Adrenal gland (tissue), 9 donors: ENCODE measurements at regions not wholly inside any gene's neighbourhood (a gene's known extent, or its start where the extent isn't known, plus 50 kb on each side); places are given as distances from the start of the nearest gene placed in this dataset.

Experiments
- DNase-seq, 7 donors: peaks; one replicate each; pipeline ENCODE4 v3.0.0-alpha.2; 2019 to 2020
- H3K27ac ChIP-seq, 5 donors: fragments of 200-600 bp; sonication (generic) in 4 of 5; 1 replicate in 3 of 5; 2 replicates in 2 of 5; pipeline versions ENCODE4 v1.5.1 to v1.8.0; 2016 to 2020; ENCODE audit warnings: mild to moderate bottlenecking in 1 of 5
- H3K27me3 ChIP-seq: fragments of 200-600 bp; 2 replicates; pipeline ENCODE4 v1.8.0; 2021
- H3K36me3 ChIP-seq, 2 donors: fragments of 200-600 bp; replicated peaks in 1 of 2; 1 replicate in 1 of 2; 2 replicates in 1 of 2; pipeline versions ENCODE4 v1.5.1 to v1.8.0; 2018 to 2022
- H3K4me1 ChIP-seq, 2 donors: fragments of 200-600 bp; replicated peaks in 1 of 2; 1 replicate in 1 of 2; 2 replicates in 1 of 2; pipeline versions ENCODE4 v1.5.1 to v1.8.0; 2018 to 2021
- H3K4me3 ChIP-seq, 4 donors: fragments of 200-600 bp; sonication (generic) in 3 of 4; one replicate each; pipeline ENCODE4 v1.5.1; 2016 to 2018
- H3K9me3 ChIP-seq, 3 donors: fragments of 200-600 bp; sonication (generic) in 1 of 3; replicated peaks in 1 of 3; 1 replicate in 2 of 3; 2 replicates in 1 of 3; pipeline versions ENCODE4 v1.5.1 to v1.8.0; 2016 to 2021
- CTCF ChIP-seq, 6 experiments: fragments of 450-650 bp in 4 of 6; fragments of 200-600 bp in 2 of 6; sonication (generic) in 1 of 6; IDR thresholded peaks; 1 replicate in 5 of 6; 2 replicates in 1 of 6; pipeline versions ENCODE4 v1.5.1 to v1.8.0; 2016 to 2021; ENCODE audit warnings: antibody characterized with exemption in 6 of 6, mild to moderate bottlenecking in 2 of 6, moderate library complexity in 1 of 6
- POLR2A ChIP-seq, 2 donors: fragments of 450-650 bp; IDR thresholded peaks; one replicate each; pipeline ENCODE4 v1.6.1; 2017; ENCODE audit warnings: antibody characterized with exemption in 2 of 2, mild to moderate bottlenecking in 2 of 2, moderate library complexity in 1 of 2
- WGBS, 4 donors: extraction: QIAGEN DNeasy Blood & Tissue Kit in 2 of 4; methylation state at CpG; one replicate each; pipeline versions ENCODE4 v1.1.5 to v1.1.7; 2013 to 2017; 5-methylcytosine and 5-hydroxymethylcytosine counted together
- intact Hi-C, 2 donors: fragments of 100-400 bp; cut with DNase I; formaldehyde crosslinking; loops; one replicate each; pipeline versions ENCODE4 v1.14.1 to v1.15.0; 2022 to 2023
- donor health status: healthy with polysubstance abuse.
- donor health status: Bipolar disorder and iron deficiency.
- donor health status: DM: yes; HTN: yes; CAD: no.
- donor health status: DM: no; HTN: no; CAD: no.
- donor health status: DM: no; HTN: no; CAD: no.

DNA sequence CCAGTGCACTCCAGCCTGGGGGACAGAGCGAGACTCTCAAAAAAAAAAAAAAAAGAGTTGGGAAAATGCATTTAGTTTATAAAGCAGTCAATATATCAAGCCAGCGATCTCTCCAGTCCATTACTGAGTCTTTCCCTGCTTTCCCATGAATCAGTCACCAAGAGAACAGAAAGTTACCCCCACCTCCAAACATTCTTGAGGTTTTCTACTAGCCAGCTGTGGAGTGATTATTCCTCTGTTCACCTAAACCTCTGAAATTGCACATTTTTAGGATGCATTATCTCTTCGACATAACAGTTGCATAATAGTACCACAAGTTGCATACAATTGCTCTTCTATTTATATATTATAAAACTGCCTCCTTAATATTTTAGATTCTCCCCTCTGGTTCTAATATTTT, 134.8 kb upstream of the DIO3 start:
- Histone ChIP-seq H3K4me1 (no peaks in the 10 kb centered on the region), H3K9me3 (no peaks in the 10 kb centered on the region), H3K27me3 (no peaks in the 10 kb centered on the region), H3K4me3 (no peak overlapping the region), H3K27ac (no peak overlapping the region), H3K36me3 (no peaks in the 10 kb centered on the region)
- no peak for DNase-seq
- WGBS, 4 donors = 80 to 91% (median 86%) methylated on average over 3 of the region's 3 CpGs
- TF ChIP-seq POLR2A (IDR thresholded peaks at IDR 0.05) = no peak
- TF ChIP-seq CTCF (IDR thresholded peaks at IDR 0.05) = no peak
- intact Hi-C loops = no loop called here

DNA sequence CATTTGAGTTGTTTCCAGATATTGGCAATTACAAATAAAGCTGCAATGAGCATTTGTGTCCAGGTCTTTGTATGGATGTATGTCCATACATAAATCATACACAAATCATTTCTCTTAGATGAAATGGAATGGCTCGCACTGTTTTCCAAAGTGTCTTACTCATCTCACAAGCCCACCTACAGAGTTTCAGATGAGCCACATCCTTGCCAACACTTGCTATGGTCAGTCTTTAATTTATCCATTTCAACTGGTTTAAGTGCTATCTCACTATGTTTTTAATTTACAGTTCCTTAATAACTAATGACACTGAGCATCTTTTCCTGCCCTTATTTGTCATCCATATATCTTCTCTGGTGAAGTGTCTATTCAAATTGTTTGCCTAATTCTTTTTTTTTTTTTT, 132.9 kb upstream of the DIO3 start:
- Histone ChIP-seq H3K36me3 (no peaks in the 10 kb centered on the region), H3K27ac (no peak overlapping the region), H3K9me3 (no peaks in the 10 kb centered on the region), H3K4me3 (no peak overlapping the region), H3K4me1 (no peaks in the 10 kb centered on the region), H3K27me3 (peaks cover 4% of the 10 kb centered on the region)
- intact Hi-C loops = no loop called here
- 83 to 92% (median 87%) methylated on average over 1 of the region's 1 CpG for WGBS, 4 donors
- DNase-seq = no peak
- TF ChIP-seq CTCF (IDR thresholded peaks at IDR 0.05) = no peak
- TF ChIP-seq POLR2A (IDR thresholded peaks at IDR 0.05) = no peak

DNA sequence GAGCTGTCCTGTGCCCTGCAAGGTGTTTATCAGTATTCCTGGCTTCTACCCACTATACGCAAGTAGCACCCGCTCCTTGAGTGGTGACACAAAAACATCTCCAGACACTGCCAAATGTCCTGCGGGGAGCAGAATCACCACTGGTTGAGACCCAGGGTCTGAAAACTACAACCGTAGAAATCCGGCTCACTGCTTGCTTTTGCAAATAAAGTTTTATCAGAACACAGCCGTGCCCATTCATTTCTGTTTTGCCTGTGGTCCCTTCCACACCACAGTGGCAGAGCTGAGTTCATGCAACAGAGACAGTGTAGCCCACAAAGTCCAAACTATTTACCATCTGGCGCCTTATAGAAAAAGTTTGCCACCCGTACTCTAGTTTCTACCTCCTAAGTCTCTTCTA, 125.7 kb upstream of the DIO3 start:
- no peaks in the 10 kb centered on the region for H3K36me3 ChIP-seq
- H3K4me1 ChIP-seq = no peaks in the 10 kb centered on the region
- WGBS, 4 donors = 88 to 94% (median 90%) methylated on average over 8 of the region's 8 CpGs
- intact Hi-C loops = no loop called here
- TF ChIP-seq CTCF (IDR thresholded peaks at IDR 0.05) (no peak), POLR2A (IDR thresholded peaks at IDR 0.05) (no peak)
- H3K27ac ChIP-seq = no peak overlapping the region
- H3K4me3 ChIP-seq = no peak overlapping the region
- no peaks in the 10 kb centered on the region for H3K9me3 ChIP-seq
- DNase-seq = no peak
- H3K27me3 ChIP-seq = peaks cover 4% of the 10 kb centered on the region

DNA sequence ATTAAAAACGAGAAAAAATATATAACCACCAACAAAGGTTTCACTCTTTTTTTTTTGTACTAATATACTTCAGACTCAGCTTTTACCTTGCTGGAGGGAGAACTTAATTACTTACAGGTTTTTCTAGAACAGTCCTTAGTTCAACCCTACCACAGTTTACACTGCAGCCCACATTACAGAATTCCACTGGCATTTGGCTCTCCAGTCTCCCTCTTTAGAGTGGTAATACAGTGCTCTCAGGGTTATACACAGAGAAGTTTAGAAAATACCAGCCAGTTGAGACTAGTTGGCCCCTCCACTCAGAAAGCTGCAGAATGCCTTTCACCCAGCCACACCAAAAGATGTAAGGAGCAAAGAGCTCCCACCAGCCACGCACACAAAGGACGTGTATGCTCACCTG, 122.3 kb upstream of the DIO3 start:
- intact Hi-C loops = no loop called here
- H3K36me3 ChIP-seq = no peaks in the 10 kb centered on the region
- no peak for DNase-seq
- H3K4me3 ChIP-seq = no peak overlapping the region
- TF ChIP-seq POLR2A (IDR thresholded peaks at IDR 0.05) = no peak
- TF ChIP-seq CTCF (IDR thresholded peaks at IDR 0.05) = no peak
- no peaks in the 10 kb centered on the region for H3K4me1 ChIP-seq
- H3K9me3 ChIP-seq = no peaks in the 10 kb centered on the region
- H3K27ac ChIP-seq = no peak overlapping the region
- WGBS, 4 donors = 68 to 74% (median 72%) methylated on average over 3 of the region's 3 CpGs
- no peaks in the 10 kb centered on the region for H3K27me3 ChIP-seq
